PC-9 (cell line): ENCODE measurements at regions not wholly inside any gene's neighbourhood (a gene's known extent, or its start where the extent isn't known, plus 50 kb on each side); places are given as distances from the start of the nearest gene placed in this dataset.

Experiments
- BruUV-seq: library from RNA; stranded (reverse); fragments of 400-500 nt; replicated peaks from 2 replicates; lab custom pipeline; 2021; lab: Mats Ljungman, UMichigan
- CTCF ChIA-PET: fragments of 300-600 bp; sonication (Branson Sonifier 250); formaldehyde crosslinking; loops from one replicate; lab custom pipeline; 2022; ENCODE audit warnings: antibody characterized with exemption; lab: Charles Lee
- POLR2A ChIA-PET: fragments of 300-600 bp; sonication (Branson Sonifier 250); formaldehyde crosslinking; loops from one replicate; lab custom pipeline; 2022; ENCODE audit warnings: antibody characterized with exemption; ENCODE audit not compliant: unreplicated experiment; lab: Charles Lee
- DNase-seq, 2 experiments: peaks; one replicate each; pipeline versions ENCODE4 v3.0.0 to v3.0.0-alpha.2; 2015 to 2022; ENCODE audit warnings: mixed read lengths in 1 of 2
- H2AFZ ChIP-seq: fragments of 200-600 bp; sonication (generic); 2 replicates; pipeline ENCODE4 v1.8.1; 2017; ENCODE audit warnings: antibody characterized with exemption
- H3F3A ChIP-seq: fragments of 200-600 bp; sonication (generic); 2 replicates; pipeline ENCODE4 v1.8.1; 2017; ENCODE audit warnings: antibody characterized with exemption, mild to moderate bottlenecking, low read depth; ENCODE audit not compliant: insufficient read depth
- H3K27ac ChIP-seq: fragments of 200-600 bp; sonication (generic); 2 replicates; pipeline ENCODE4 v1.6.1; 2016; ENCODE audit warnings: mixed run types
- H3K27me3 ChIP-seq: fragments of 200-600 bp; sonication (generic); 2 replicates; pipeline ENCODE4 v1.6.1; 2016; ENCODE audit warnings: low read depth, mixed run types; ENCODE audit not compliant: insufficient read depth
- H3K36me3 ChIP-seq: fragments of 200-600 bp; sonication (generic); 2 replicates; pipeline ENCODE4 v1.6.1; 2016; ENCODE audit warnings: low read depth, mixed run types
- H3K4me1 ChIP-seq: fragments of 200-600 bp; sonication (generic); replicated peaks from 2 replicates; pipeline ENCODE4 v1.6.1; 2016; ENCODE audit warnings: mixed run types; ENCODE audit not compliant: insufficient read depth
- H3K4me2 ChIP-seq: fragments of 200-600 bp; sonication (generic); 2 replicates; pipeline ENCODE4 v1.6.1; 2017; ENCODE audit warnings: mixed run types
- H3K4me3 ChIP-seq: fragments of 200-600 bp; sonication (generic); 2 replicates; pipeline ENCODE4 v1.6.1; 2016; ENCODE audit warnings: mixed run types
- H3K79me2 ChIP-seq: fragments of 200-600 bp; sonication (generic); 2 replicates; pipeline ENCODE4 v1.6.1; 2017; ENCODE audit warnings: low read depth, mixed run types
- H3K9me2 ChIP-seq: fragments of 200-600 bp; sonication (generic); 2 replicates; pipeline ENCODE4 v1.8.1; 2017; ENCODE audit warnings: mild to moderate bottlenecking; ENCODE audit not compliant: insufficient read depth
- H3K9me3 ChIP-seq: fragments of 200-600 bp; sonication (generic); 2 replicates; pipeline ENCODE4 v1.8.1; 2016; ENCODE audit warnings: low read depth; ENCODE audit not compliant: insufficient read depth
- H4K20me1 ChIP-seq: fragments of 200-600 bp; sonication (generic); 2 replicates; pipeline ENCODE4 v1.8.1; 2017; ENCODE audit not compliant: insufficient read depth
- CTCF ChIP-seq: fragments of 200-600 bp; sonication (generic); conservative IDR thresholded peaks from 2 replicates; pipeline ENCODE4 v1.6.1; 2017; ENCODE audit warnings: mixed run types, antibody characterized with exemption, mild to moderate bottlenecking, moderate library complexity
- EZH2 ChIP-seq: fragments of 200-600 bp; sonication (generic); IDR thresholded peaks from 2 replicates; pipeline ENCODE4 v1.8.0; 2017; ENCODE audit warnings: antibody characterized with exemption, low read depth
- intact Hi-C: fragments of 100-400 bp; cut with micrococcal nuclease; formaldehyde crosslinking; loops from one replicate; pipeline ENCODE4 v1.10.0; 2022; ENCODE audit not compliant: unreplicated experiment

GRCh38 chr18:39661856-39662366, 2096.3 kb upstream of the CELF4 start:
- ChIA-PET CTCF (no interaction called here), POLR2A (no interaction called here)
- no peak overlapping the region for H3K27ac ChIP-seq
- no peaks in the 10 kb centered on the region for H3K36me3 ChIP-seq
- no peaks in the 10 kb centered on the region for H3F3A ChIP-seq
- intact Hi-C loops: no loop called here
- H4K20me1 ChIP-seq: no peaks in the 10 kb centered on the region
- no TSS peak for BruUV-seq
- DNase-seq: no peak
- no peaks in the 10 kb centered on the region for H3K9me3 ChIP-seq
- H3K4me3 ChIP-seq: no peak overlapping the region
- H3K4me1 ChIP-seq: no peaks in the 10 kb centered on the region
- no peaks in the 10 kb centered on the region for H3K27me3 ChIP-seq
- TF ChIP-seq EZH2 (no peak), CTCF (no peak)
- H3K4me2 ChIP-seq: no peak overlapping the region
- no peaks in the 10 kb centered on the region for H3K9me2 ChIP-seq
- no peak overlapping the region for H2AFZ ChIP-seq
- no peaks in the 10 kb centered on the region for H3K79me2 ChIP-seq

- Histone ChIP-seq H3K9me2 (no peaks in the 10 kb centered on the region), H4K20me1 (no peaks in the 10 kb centered on the region), H3K4me3 (no peak overlapping the region), H3K79me2 (no peaks in the 10 kb centered on the region), H3K27ac (no peak overlapping the region), H3K4me1 (no peaks in the 10 kb centered on the region), H2AFZ (no peak overlapping the region), H3K36me3 (no peaks in the 10 kb centered on the region), H3K4me2 (no peak overlapping the region), H3K27me3 (no peaks in the 10 kb centered on the region), H3F3A (no peaks in the 10 kb centered on the region), H3K9me3 (no peaks in the 10 kb centered on the region)
- intact Hi-C loops: no loop called here
- BruUV-seq: no TSS peak
- POLR2A ChIA-PET: no interaction called here
- TF ChIP-seq EZH2 (no peak), CTCF (no peak)
- DNase-seq: no peak
- CTCF ChIA-PET: no interaction called here
Measured at GRCh38 chr18:39660141-39660540, 2094.5 kb upstream of the CELF4 start.

- H3K4me2 ChIP-seq: no peak overlapping the region
- no peak for DNase-seq
- H3K4me3 ChIP-seq: no peak overlapping the region
- intact Hi-C loops: no loop called here
- CTCF ChIA-PET: no interaction called here
- H3K27ac ChIP-seq: no peak overlapping the region
- no peak for TF ChIP-seq EZH2
- no peak for TF ChIP-seq CTCF
- no peaks in the 10 kb centered on the region for H3K9me2 ChIP-seq
- no peaks in the 10 kb centered on the region for H3K4me1 ChIP-seq
- H3K27me3 ChIP-seq: no peaks in the 10 kb centered on the region
- POLR2A ChIA-PET: no interaction called here
- H4K20me1 ChIP-seq: no peaks in the 10 kb centered on the region
- no TSS peak for BruUV-seq
- no peaks in the 10 kb centered on the region for H3K36me3 ChIP-seq
- H3F3A ChIP-seq: no peaks in the 10 kb centered on the region
- H2AFZ ChIP-seq: no peak overlapping the region
- H3K9me3 ChIP-seq: no peaks in the 10 kb centered on the region
- H3K79me2 ChIP-seq: no peaks in the 10 kb centered on the region
Measured at GRCh38 chr18:39655341-39655740, 2089.7 kb upstream of the CELF4 start.
